Prostate gland (tissue), 2 donors: ENCODE measurements at regions not wholly inside any gene's neighbourhood (a gene's known extent, or its start where the extent isn't known, plus 50 kb on each side); places are given as distances from the start of the nearest gene placed in this dataset.

Experiments
- POLR2A ChIP-seq: fragments of 450-650 bp; IDR thresholded peaks from one replicate; pipeline ENCODE4 v1.6.1; 2016; ENCODE audit warnings: antibody characterized with exemption, mild to moderate bottlenecking
- POLR2AphosphoS5 ChIP-seq: sonication (generic); formaldehyde crosslinking; IDR thresholded peaks from one replicate; pipeline ENCODE4 v1.6.1; 2017; ENCODE audit warnings: antibody characterized with exemption
- TF ChIP-seq, protein P1 (sequence below), 4 experiments: fragments of 200-600 bp in 2 of 4; fragments of 450-650 bp in 2 of 4; sonication (generic) in 2 of 4; IDR thresholded peaks; 1 replicate in 3 of 4; 2 replicates in 1 of 4; pipeline ENCODE4 v1.5.1; 2016 to 2019; ENCODE audit warnings: antibody characterized with exemption in 4 of 4, mild to moderate bottlenecking in 2 of 4, moderate library complexity in 2 of 4

DNA sequence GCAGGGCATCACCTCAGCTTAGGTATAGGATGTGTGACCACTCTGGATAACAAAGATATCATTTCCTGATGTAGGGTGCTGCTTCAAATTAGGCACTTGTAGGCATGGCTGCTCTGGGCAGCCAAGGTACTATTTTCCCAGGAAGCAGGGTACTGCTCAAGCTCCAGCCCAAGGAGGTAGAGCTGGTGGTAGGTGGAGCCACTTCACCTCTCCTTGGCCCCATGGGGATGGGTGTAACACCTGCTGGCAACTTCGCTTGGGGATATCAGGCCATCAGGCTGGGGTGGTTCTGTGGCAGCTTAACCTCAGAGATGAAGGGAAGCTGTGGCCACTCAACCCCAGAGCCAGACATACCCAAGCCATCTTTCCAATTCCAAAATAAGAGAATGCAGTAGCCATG, 147.1 kb upstream of the IGF1R start:
- TF ChIP-seq POLR2A (no peak), POLR2AphosphoS5 (no peak)
- TF ChIP-seq, protein P1, sequence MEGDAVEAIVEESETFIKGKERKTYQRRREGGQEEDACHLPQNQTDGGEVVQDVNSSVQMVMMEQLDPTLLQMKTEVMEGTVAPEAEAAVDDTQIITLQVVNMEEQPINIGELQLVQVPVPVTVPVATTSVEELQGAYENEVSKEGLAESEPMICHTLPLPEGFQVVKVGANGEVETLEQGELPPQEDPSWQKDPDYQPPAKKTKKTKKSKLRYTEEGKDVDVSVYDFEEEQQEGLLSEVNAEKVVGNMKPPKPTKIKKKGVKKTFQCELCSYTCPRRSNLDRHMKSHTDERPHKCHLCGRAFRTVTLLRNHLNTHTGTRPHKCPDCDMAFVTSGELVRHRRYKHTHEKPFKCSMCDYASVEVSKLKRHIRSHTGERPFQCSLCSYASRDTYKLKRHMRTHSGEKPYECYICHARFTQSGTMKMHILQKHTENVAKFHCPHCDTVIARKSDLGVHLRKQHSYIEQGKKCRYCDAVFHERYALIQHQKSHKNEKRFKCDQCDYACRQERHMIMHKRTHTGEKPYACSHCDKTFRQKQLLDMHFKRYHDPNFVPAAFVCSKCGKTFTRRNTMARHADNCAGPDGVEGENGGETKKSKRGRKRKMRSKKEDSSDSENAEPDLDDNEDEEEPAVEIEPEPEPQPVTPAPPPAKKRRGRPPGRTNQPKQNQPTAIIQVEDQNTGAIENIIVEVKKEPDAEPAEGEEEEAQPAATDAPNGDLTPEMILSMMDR (IDR thresholded peaks at IDR 0.05), result no peak
